ENCODE measurements at regions not wholly inside any gene's neighbourhood (a gene's known extent, or its start where the extent isn't known, plus 50 kb on each side); places are given as distances from the start of the nearest gene placed in this dataset.

- Histone ChIP-seq H4K91ac (ENCODE audit: insufficient read length, low read depth, low read length) (no peak overlapping the region), H2AK5ac (ENCODE audit: insufficient read length, low read length) (no peak overlapping the region), H4K20me1 (ENCODE audit: control insufficient read depth, insufficient read depth, insufficient read length) (no peaks in the 10 kb centered on the region), H3K23ac (ENCODE audit: insufficient read length, low read depth, low read length) (no peak overlapping the region), H3K27ac (ENCODE audit: insufficient read length, low read depth, low read length) (no peak overlapping the region), H3K9me3 (ENCODE audit: control insufficient read depth, low read depth, low read length) (no peaks in the 10 kb centered on the region), H3K79me2 (ENCODE audit: insufficient read depth, low read length) (no peaks in the 10 kb centered on the region), H2AFZ (ENCODE audit: low read length) (no peak overlapping the region), H2BK12ac (ENCODE audit: insufficient read length, low read depth, low read length) (no peak overlapping the region), H3K23me2 (ENCODE audit: insufficient read length, low read depth, low read length, poor library complexity, severe bottlenecking) (peaks cover 11% of the 10 kb centered on the region), H2BK20ac (ENCODE audit: low read depth, low read length, poor library complexity, severe bottlenecking) (no peak overlapping the region), H3K4ac (ENCODE audit: low read depth, low read length) (no peak overlapping the region), H3K4me1 (ENCODE audit: insufficient read depth, low read length) (peaks cover 12% of the 10 kb centered on the region; the same call in 1 of the 2 replicates), H3K56ac (ENCODE audit: insufficient read length, low read depth, low read length) (no peak overlapping the region), H3T11ph (ENCODE audit: low read length) (no peak overlapping the region), H3K14ac (ENCODE audit: insufficient read depth, low read length) (no peak overlapping the region), H3K27me3 (ENCODE audit: insufficient read depth, low read length) (peaks cover 21% of the 10 kb centered on the region; the same call in 1 of the 2 replicates), H3K79me1 (ENCODE audit: insufficient read depth, low read depth, low read length, poor library complexity, severe bottlenecking) (no peaks in the 10 kb centered on the region), H2BK120ac (ENCODE audit: low read depth, low read length, poor library complexity, severe bottlenecking) (no peak overlapping the region), H4K8ac (replicated peaks; ENCODE audit: insufficient read length, low read depth, low read length) (no peak overlapping the region), H3K9ac (ENCODE audit: extremely low read depth, insufficient read length, low read length) (no peak overlapping the region), H2BK15ac (ENCODE audit: low read depth, low read length) (no peak overlapping the region), H3K18ac (ENCODE audit: insufficient read length, low read depth, low read length) (no peak overlapping the region), H4K5ac (ENCODE audit: insufficient read length, low read depth, low read length) (no peak overlapping the region), H3K4me2 (ENCODE audit: insufficient read depth, insufficient read length, low read length) (no peak overlapping the region), H2BK5ac (ENCODE audit: insufficient read length, low read length) (no peak overlapping the region)
- H3K4me3 Mint-ChIP-seq: peak overlapping the region in 1 of 2 experiments; percentile 3; a peak in 2 of 5 replicates
- H3K27me3 Mint-ChIP-seq (ENCODE audit: low read depth): peaks cover 66% of the 10 kb centered on the region
- no peak overlapping the region for H3K27ac Mint-ChIP-seq
- DNase-seq: no peak
- H3K9me3 Mint-ChIP-seq: peaks cover 0 to 7% of the 10 kb centered on the region in 2 experiments; a peak in 2 of 5 replicates
- TF ChIP-seq CTCF (conservative IDR thresholded peaks at IDR 0.05): no peak
- WGBS (ENCODE audit: extremely low coverage, insufficient read length, low lambda C conversion rate): no CpG with 5 or more reads among the region's 8 CpGs
- peaks cover 57 to 61% of the 10 kb centered on the region in 2 experiments for H3K4me1 Mint-ChIP-seq
- H3K36me3 Mint-ChIP-seq (ENCODE audit: insufficient read depth in 1 of 3, low read depth in 3 of 3): no peaks in the 10 kb centered on the region; a peak in 1 of 7 replicates
Measured at GRCh38 chr20:56927127-56927526, 298.0 kb downstream of the TFAP2C start.
